ENCODE measurements at regions not wholly inside any gene's neighbourhood (a gene's known extent, or its start where the extent isn't known, plus 50 kb on each side); places are given as distances from the start of the nearest gene placed in this dataset.

DNA sequence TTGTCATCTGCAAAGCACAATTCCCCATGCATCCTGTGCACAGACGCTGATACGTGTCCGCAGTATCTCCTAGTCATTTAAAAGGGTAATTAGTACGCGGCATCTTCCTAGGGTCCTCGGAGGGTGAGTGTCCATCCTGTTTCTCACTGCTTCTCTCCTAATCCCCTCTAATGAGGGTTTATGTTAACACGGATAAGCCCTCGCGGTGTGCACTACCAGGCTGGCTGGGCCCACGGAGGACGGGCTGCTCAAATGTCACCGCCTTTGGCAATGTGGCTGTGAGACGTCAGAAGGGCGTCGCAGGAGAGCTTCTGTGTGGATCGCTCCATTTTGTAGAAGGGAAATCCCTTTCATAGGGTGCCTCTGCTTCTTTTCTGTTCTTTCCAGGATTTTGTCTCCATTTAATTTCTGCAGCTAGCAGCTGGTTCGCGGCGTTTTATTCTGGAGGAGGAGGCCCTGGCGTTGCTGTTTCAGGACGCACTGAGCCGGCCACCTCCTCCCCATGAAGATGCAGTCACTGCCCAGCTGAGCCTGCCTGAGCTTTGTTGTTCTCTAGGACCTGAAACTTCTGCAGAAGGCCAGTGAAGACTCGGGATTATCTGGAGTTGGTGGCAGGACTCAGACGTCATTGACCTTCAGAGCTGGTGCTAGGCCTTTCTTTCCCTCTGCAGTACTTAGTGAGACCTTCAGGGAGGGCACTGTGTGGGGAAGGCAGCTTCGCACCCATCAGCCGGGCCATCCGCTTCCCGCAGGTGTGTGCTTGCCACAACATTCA lies 326.1 kb upstream of the IRX1 start:
- in situ Hi-C loops (cut with MboI): no loop called here
- no TSS peak for BruUV-seq (replicated peaks)
- FAIRE-seq (no peak), ATAC-seq (no peak; the same call in 2 of the 3 replicates), DNase-seq (ENCODE audit: extremely low read depth in 1 of 4, low spot score in 3 of 4) (no peak)
- Histone ChIP-seq H3K27ac (ENCODE audit: extremely low read depth, low read depth, low read length) (no peak overlapping the region), H3K27me3 (ENCODE audit: control insufficient read depth in 2 of 2, insufficient read depth in 2 of 2, low read length in 2 of 2) (peaks cover 0 to 17% of the 10 kb centered on the region in 2 experiments; a peak in 2 of 5 replicates), H3K4me1 (replicated peaks in 1 of 2; ENCODE audit: control insufficient read depth in 2 of 2, insufficient read depth in 2 of 2, low read length in 2 of 2) (no peaks in the 10 kb centered on the region), H3K9me3 (replicated peaks; ENCODE audit: control insufficient read depth, insufficient read depth, low read depth, low read length) (no peaks in the 10 kb centered on the region), H2AFZ (ENCODE audit: low read depth, low read length) (no peak overlapping the region), H3K9ac (ENCODE audit: insufficient read depth in 1 of 2, low read depth in 2 of 2, low read length in 2 of 2) (no peak overlapping the region), H3K36me3 (ENCODE audit: control insufficient read depth, insufficient read depth, low read length) (no peaks in the 10 kb centered on the region), H3K4me3 (no peak overlapping the region), H3K79me2 (ENCODE audit: control insufficient read depth, insufficient read depth, low read length) (no peaks in the 10 kb centered on the region), H4K20me1 (replicated peaks; ENCODE audit: control insufficient read depth, insufficient read depth, low read length) (no peaks in the 10 kb centered on the region), H3K4me2 (ENCODE audit: insufficient read depth, low read length) (no peak overlapping the region), H3K9me1 (ENCODE audit: control insufficient read depth, insufficient read depth, low read length) (no peaks in the 10 kb centered on the region)
- TF ChIP-seq ZNF830 (CRISPR knock-in tag; IDR thresholded peaks at IDR 0.05) (no peak), HDAC2 (IDR thresholded peaks at IDR 0.05) (no peak), NFE2L1 (tag; IDR thresholded peaks at IDR 0.05; ENCODE audit: borderline replicate concordance, low read depth) (no peak), POLR3A (IDR thresholded peaks at IDR 0.05; ENCODE audit: borderline replicate concordance, extremely low read depth, insufficient read depth, insufficient read length) (no peak), LEF1 (IDR thresholded peaks at IDR 0.05) (no peak), ZFP30 (CRISPR knock-in tag; IDR thresholded peaks at IDR 0.05; ENCODE audit: borderline replicate concordance) (no peak), CBX5 (IDR thresholded peaks at IDR 0.05; ENCODE audit: borderline replicate concordance, low read depth) (no peak)
- TF ChIP-seq, protein P1, sequence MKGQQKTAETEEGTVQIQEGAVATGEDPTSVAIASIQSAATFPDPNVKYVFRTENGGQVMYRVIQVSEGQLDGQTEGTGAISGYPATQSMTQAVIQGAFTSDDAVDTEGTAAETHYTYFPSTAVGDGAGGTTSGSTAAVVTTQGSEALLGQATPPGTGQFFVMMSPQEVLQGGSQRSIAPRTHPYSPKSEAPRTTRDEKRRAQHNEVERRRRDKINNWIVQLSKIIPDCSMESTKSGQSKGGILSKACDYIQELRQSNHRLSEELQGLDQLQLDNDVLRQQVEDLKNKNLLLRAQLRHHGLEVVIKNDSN (CRISPR knock-in tag; IDR thresholded peaks at IDR 0.05): no peak
- TF ChIP-seq, protein P2, sequence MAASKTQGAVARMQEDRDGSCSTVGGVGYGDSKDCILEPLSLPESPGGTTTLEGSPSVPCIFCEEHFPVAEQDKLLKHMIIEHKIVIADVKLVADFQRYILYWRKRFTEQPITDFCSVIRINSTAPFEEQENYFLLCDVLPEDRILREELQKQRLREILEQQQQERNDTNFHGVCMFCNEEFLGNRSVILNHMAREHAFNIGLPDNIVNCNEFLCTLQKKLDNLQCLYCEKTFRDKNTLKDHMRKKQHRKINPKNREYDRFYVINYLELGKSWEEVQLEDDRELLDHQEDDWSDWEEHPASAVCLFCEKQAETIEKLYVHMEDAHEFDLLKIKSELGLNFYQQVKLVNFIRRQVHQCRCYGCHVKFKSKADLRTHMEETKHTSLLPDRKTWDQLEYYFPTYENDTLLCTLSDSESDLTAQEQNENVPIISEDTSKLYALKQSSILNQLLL (CRISPR knock-in tag; IDR thresholded peaks at IDR 0.05; ENCODE audit: borderline replicate concordance): no peak
- intact Hi-C loops (cut with micrococcal nuclease): no loop called here
- 7% methylated on average over 27 of the region's 28 CpGs for WGBS (ENCODE audit: insufficient coverage, low coverage, missing lambda C conversion rate)
- ChIA-PET POLR2A (no interaction called here), CTCF (ENCODE audit: low intra/inter-chr PET ratio) (no interaction called here)
